NCI-H2227 treated with DMSO at 0.1 percent for 48 hours (cell line): ENCODE measurements at regions not wholly inside any gene's neighbourhood (a gene's known extent, or its start where the extent isn't known, plus 50 kb on each side); places are given as distances from the start of the nearest gene placed in this dataset.

Experiments
- DNase-seq: peaks from one replicate; lab custom pipeline; 2025; lab: John Stamatoyannopoulos, UW

DNA sequence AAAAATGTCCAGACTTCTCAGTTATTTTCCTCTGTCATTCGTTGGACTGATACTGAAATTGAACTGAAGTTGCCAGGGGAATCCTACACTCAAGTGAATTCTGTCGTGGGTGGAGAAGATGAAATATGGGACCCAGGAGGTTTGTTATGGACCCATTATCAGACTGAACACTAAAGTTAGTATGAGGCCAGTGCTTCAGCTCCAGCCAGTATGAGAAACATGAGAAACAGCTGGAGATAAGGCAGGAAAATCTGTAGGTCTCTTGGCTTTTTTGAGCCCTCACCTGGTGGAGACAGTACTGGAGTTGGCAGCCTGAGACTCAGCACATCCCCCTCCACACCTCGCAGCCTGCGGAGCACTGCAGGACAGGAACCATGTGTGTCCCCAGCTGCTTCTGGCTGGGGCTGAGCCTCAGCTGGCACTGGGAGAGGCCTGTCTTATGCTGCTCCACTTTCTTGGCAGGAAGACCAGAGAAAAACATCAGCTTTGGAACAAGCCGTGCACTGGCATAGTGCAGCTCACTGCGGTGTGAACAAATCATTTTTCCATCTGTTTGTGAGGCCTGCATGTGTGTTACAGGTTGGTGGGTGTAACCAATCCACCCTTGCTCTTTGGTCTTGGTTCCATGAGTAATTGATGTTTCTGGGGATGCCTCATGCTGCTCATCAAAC, 641.0 kb downstream of the FGF9 start:
- no peak for DNase-seq

DNA sequence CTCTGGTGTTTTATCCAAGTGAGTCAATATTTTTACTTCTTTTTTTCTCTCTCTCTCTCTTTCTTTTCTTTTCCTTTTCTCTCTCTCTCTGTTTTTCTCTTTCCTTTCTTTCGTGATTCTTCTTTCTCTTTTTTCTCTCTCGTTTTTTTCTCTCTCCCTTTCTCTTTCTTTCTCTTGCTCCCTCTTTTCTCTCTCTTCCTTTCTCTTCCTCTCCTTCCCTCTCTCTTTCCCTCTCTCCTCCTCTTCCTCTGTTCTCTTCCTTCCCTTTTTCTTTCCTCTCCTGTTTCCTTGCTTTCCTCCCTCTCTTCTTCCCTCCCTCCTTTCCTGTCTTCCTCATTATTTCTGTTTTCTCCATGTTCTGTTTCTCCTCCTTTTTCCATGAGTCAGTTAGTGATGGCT, 641.5 kb downstream of the FGF9 start:
- DNase-seq, result no peak

DNA sequence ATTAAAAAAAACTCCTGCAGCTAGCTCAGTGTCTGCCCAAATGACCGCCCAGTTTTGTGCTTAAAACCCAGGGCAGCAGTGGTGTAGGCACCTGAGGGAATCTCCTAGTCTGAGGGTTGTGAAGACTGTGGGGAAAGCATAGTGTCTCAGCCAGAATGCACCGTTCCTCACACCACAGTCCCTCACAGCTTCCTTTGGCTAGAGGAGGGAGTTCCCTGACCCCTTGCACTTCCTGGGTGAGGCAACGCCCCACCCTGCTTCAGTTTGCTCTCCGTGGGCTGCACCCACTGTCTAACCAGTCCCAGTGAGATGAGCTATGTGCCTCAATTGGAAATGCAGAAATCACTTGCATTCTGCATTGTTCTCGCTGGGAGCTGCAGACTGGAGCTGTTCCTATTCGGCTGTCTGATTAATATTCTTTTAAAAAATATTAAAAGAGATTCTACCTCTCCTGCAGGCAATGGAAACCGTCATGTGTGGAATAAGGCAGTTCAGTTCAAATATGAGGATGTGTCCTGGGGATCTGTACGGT, 645.7 kb downstream of the FGF9 start:
- DNase-seq, result no peak

DNA sequence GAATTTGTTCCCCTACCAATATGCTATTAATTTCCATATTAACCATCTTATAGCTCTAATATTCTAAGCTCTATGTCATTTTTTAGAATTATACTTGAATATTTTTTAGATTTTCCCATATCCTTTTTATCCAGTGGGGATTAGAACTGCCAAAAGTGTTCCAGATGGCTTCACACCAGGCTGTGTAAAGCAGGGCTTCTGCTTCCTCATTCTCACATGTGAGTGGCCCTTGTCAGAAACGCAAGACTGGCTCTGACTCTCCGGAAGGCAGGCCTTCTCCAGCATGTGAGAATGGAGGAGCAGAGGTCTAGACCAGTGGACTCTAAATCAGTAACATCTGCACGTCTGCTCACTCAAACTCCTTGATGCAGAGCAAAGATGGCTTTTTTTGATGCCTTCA, 650.1 kb downstream of the FGF9 start:
- no peak for DNase-seq

DNA sequence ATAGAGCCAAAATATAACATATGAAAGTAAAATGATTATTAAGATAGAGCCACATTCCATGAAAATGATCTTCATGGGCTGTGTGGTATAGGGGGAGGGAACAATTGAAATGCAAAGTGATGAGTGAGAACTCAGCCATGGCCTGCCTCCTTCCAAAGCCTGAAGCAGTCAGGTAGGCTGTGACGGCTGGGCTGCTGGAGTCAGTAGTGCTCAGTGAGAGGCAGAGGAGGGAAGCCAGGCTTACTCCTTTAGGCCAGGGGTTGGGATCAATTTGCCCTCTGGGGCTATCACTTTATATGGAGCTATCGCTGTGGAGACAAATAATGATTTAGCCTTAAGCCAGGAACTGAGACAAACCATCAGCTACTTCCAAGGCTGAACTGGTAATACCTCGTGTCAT, 654.9 kb downstream of the FGF9 start:
- DNase-seq, result no peak

DNA sequence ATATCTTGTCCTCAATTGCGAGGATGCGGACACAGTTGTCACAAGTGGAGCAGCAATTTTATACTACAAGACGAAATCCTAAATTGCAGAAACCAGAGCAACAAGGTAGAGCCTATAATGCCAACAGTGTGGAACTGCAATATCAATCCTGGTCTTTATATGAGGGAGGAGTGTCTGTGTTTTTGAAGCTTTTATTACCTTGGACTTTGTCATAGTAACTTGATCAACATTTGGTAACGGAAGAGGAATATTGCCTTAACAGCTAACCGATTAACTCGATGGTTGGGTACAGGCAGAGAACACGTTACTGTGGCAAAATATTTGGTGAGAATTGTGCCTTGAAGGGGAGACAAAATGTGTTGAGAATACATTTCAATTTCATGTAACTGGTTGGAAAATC, 661.5 kb downstream of the FGF9 start:
- no peak for DNase-seq

DNA sequence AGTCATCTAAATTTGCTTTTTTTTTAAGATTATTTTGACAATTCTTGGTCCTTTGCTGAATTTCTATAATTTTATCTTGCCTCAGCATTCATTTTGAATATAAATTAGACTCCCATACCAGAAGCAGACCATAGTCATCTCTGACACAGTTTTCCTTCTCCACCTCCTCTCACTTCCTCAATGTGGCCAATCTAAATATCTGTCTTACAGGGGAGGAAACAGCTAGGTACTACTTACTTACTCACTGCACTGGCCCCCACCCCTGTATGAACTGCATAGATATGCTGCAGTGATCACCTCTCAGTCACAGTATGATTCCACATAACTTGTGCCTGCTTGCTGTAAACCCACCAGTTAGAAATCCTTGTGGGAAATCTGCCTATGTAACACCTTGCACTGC, 665.6 kb downstream of the FGF9 start:
- DNase-seq, result no peak

DNA sequence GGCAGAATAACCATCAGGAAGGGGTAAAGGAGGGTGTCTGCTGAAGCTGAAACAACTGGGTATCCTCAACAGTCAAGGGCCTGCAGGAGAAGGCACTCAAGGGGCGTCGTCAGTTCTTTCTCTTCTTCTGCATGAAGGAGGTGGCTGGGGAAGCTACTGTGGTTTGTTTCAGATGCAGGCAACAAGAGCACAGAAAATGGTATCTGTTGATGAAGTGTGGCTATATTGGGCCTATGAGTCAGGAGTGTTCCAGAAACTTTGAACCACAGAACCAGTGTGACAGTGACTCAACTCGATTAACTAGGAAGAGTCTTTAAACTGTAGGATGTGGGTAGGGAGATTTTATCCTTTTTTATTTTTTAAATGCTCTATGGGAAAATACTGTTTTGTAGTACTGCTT, 686.3 kb downstream of the FGF9 start:
- DNase-seq, result no peak

DNA sequence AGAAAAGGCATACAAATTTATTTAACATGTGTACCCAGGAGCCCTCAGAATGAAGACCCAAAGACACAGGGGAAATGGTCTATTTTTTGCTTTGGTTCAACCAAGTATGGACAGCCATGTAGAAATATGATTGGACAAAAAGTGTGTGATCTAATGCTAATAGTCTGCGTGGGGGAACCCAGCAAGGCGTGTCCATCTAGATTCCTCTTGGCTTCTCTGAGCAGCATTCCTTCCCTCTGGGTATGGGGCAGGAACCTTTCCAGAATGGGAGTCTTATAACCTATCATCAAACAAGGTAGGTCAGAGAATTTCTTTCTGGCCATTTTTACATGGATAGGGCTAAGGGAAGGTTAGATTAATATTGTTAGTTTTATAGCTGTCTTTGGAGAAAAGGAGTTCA, 698.2 kb downstream of the FGF9 start:
- DNase-seq, result no peak

DNA sequence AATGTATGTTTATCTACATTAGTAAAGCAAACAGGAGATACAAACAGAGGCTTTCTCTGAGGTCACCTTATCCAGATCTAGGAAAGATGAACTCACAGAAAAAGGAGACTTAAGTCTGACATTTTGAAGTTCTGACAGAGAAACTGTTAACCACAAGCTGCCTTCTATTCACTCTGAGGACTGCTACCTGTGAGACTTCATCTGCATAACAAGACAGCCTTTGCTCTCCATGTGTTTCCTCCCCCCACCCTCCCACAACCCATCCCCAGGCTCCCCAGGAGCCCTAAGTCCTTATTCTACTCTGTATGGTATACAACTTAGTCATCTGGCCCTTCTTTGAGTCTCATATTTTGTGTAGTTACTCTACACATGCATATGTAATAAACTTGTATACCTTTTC, 699.0 kb downstream of the FGF9 start:
- DNase-seq, result no peak

DNA sequence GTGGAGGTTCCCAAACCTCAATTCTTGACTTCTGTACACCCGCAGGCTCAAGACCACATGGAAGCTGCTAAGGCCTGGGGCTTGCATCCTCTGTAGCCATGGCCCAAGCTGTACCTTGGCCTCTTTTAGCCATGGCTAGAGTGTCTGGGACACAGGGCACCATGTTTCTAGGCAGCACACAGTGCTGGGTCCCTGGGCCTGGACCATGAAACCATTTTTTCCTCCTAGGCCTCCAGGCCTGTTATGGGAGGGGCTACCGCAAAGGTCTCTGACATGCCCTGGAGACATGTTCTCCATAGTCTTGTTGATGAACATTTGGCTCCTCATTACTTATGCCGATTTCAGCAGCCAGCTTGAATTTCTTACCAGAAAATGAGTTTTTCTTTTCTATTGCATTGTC, 701.4 kb downstream of the FGF9 start:
- DNase-seq, result no peak

DNA sequence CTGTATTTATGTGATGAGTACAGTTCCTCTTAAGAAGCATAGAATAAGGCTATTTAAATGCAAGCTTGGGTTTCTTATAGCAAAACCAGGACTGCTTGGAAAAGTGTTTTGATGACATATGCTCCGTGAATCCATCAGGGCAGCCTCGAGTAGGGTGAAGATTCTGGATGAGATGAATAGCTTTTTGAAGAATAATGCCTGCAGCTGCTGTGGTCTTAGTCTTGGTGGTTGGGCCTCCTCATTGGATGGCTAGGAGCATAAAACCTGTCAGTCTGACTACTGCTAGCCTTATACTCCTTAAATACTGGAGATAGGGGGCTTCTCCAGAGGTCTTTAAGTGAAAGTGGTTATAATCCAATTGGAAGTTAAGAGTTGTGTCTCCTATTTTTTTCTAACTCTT, 704.3 kb downstream of the FGF9 start:
- no peak for DNase-seq

DNA sequence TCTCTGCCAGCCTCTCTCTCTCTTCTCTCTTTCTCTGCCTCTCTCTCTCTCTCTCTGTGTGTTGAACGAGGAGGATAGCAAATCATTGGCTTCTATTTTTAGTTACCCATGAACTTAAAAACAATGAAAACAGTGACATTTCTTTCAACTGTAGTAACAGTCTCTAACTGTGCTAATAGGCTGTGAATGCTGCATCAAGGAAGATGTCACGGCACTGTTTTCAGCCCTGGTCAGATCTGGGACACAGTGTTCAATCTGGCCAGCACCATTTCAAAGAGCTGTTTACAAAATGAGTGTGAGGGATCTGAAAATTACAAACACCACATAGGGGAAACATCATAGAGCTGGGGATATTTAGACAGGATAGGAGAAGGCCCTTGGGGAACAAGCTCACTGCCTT, 717.0 kb downstream of the FGF9 start:
- no peak for DNase-seq

DNA sequence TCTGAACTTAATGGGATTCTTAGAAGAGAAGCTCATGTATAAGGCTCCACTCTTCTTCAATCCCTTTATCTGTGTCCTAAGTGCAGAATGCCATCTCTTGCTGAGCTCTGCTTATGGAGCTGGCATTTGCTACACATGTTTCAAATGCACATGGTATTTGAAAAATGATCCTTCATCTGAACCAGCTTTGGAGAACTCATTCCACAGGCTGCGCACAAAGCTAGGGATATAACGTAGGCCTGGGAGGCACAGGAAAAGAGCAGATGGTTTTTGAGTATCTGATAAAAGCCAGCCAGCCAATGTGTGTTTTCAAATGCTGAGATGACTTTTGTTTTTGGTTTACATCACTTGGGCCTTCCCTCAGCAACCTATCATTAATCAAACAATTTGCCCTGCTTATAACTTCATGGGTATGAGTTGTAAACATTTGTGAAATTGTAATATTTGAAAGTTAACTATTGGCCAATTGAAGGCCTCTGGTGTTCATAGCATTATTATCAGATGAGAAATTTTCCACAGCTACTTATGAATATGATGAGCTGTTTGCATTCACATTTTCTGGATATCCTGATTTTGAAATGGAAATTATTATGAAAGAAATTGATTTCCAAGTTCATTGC, 729.0 kb downstream of the FGF9 start:
- no peak for DNase-seq

DNA sequence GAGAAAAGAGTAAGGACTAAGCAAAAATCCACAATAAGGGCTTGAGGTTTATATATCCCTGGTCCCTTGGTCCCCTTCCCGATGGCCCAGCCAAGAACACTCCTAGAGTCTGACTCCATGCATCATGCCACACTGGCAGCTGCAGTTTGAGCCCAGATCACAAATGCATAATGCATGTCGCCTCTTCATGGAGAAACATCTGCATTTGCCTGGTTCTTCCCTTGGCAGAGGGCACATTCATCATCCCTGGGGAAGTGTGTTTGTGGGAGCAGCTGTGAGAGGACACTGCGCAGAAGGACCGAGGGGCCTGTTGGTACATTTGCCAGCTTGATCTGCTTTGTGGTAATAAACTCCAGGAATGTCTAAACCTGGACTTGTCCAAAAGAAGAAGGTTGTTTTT, 731.8 kb downstream of the FGF9 start:
- no peak for DNase-seq

DNA sequence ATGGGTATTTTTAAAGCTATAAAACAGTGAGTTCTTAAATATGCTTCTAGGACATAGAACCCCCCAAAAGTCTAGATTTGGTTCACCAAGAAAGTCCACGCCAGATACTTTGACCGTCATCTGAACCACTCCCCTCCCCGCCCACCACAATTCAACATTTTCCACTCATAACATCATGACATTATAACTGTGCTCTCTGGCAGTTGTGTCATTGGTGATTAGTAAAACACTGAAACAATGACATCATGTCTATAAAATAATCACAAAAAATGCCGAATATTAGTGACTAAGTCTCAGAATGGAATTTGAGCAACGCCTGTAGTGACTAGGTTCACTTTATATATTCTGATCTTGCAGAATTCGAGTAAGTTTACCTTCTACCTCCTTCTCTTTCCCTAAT, 732.3 kb downstream of the FGF9 start:
- DNase-seq, result no peak

DNA sequence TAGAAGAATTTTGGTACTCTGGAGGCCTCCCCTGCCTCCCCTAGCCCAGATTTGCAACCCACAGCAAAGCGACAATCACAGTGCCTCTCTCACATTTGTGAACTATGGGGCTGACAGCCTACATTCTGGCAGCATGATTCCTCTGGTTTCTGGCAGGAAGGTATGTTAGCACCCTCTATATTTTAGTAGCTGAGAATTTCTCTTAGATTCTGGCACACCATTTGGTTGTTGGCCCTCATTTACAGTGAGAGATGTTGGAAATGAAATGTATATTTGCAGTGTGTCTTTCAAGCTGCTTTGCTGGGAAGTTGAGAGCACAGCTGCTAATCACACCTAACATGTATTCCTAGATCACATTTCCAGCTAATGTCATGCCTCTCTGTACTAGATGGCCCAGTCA, 735.0 kb downstream of the FGF9 start:
- DNase-seq, result no peak

DNA sequence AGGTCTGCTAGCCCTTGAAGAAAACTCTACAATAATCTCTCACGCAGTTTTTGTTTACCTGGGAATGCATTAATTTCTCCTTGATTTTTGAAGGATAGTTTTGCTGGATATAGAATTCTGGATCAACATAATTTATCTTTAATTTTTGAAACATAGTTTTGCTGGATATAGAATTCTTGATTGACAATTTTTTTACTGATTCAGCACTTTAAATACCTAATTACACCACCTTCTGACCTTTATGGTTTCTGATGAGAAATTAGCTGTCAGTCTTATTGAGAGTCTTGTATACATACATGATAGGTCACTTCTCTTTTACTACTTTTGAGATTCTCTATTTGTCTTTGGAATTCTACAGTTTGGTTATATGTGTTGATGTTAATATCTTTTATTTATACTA, 741.6 kb downstream of the FGF9 start:
- DNase-seq, result no peak

DNA sequence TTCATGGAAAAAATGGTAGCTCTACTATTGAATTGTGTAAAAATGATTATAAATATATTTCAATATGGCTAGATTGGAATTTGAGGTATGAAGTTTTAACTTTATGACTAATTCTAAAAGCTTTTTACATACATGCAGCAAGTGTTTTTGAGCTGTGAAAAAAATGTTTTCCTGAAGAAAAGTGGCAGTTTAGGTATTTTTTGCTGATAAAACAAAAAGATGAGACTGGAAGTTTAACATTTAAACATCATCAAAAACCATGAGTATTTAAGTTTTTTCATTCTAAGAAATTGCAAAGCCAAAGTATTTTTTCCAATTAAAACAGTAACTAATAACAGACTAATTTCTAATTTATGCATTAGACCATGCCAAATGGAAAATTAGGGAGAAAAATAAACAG, 751.1 kb downstream of the FGF9 start:
- DNase-seq, result no peak

DNA sequence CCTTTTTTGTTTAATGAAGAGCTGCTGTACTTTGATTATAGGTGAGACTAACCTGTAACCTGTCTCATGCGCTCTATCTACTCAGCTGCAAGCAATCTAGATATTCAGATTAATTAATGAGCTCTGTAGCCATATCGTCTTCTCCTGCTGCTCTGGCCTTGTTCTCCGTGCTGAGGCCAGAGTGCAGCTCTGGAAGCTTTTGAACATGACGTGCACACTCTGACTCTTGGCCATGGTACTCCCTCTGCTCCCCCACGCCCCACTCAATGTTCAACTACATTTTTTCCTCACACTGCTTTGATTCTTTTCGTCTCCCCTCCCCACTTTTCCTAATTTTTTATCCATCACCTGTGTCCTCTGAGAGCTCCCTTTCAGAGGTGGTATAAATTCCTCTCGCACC, 751.8 kb downstream of the FGF9 start:
- DNase-seq, result no peak

DNA sequence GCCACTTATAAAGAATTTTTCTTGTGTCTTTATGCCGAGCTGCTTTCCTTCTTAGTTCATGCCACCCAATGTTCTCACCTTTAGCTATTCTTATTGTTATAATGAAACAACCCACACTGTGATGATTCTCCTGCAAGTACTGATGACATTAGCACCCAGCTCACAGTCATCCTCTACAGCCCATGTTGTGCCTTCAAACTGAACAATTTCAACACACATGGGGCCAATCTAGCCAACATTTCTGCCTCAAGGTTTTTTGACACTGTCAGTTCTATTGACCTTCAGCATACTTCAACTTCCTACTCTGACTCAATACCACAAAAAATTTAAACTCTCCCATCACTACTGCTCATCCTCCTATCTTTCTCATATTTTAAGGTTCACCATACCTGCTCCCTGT, 752.4 kb downstream of the FGF9 start:
- no peak for DNase-seq

DNA sequence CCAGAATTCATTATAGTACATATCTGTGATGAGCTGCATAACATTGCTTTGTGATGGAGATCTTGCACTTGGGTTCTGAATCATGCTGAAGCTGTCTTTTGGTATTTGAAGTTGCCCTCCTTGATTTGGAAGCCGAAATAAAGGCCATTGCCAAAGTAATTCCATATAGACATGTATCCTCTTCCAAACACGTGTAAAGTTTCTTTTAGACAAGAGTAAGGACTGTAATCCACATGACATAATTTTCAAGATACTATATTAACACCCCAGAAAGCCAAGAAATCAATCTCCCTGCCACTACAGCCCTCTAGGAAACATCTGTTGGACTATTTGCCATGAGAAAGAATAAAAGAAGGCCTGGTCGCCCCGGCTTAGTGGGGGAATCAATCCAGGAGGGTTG, 754.2 kb downstream of the FGF9 start:
- no peak for DNase-seq

DNA sequence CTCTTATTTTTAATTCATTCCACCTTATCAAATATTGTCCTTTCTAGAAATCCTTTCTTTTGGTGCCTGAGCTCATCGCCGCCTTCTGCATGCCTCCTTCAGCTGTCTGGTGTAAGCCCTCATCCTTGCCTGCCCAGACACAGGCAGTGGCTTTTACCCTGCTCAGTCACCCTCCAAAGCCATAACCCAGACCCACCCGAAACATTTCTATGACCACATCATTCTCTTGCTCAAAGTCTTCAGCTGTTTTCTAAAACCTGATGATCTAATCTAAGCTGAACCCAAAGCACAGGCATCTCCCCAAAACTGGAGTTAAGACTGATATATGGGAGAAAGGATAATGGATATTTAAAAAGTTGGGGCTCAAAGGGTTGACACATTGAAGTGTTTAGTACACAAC, 753.7 kb upstream of the SGCG start:
- DNase-seq, result no peak

DNA sequence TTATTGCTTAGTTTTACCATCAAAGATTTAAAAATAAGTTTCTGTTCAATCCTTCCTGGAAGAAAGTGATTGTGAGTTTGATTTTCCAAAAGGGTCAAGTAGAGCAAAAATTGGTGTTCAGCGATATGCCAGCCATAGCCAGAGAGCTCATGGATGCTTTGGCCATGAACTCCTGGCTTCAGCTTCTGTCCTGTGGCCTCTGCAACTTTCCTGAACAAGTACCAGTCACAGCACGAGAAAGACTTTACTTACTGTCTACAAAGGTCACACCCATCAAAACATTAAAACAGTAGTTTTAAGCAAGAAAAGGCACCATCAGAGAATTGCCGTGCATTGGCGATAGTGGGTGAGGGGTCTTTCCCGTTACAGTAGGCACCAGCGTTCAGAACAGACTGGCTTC, 753.0 kb upstream of the SGCG start:
- DNase-seq, result no peak
